ENCODE measurements at regions not wholly inside any gene's neighbourhood (a gene's known extent, or its start where the extent isn't known, plus 50 kb on each side); places are given as distances from the start of the nearest gene placed in this dataset.

DNA sequence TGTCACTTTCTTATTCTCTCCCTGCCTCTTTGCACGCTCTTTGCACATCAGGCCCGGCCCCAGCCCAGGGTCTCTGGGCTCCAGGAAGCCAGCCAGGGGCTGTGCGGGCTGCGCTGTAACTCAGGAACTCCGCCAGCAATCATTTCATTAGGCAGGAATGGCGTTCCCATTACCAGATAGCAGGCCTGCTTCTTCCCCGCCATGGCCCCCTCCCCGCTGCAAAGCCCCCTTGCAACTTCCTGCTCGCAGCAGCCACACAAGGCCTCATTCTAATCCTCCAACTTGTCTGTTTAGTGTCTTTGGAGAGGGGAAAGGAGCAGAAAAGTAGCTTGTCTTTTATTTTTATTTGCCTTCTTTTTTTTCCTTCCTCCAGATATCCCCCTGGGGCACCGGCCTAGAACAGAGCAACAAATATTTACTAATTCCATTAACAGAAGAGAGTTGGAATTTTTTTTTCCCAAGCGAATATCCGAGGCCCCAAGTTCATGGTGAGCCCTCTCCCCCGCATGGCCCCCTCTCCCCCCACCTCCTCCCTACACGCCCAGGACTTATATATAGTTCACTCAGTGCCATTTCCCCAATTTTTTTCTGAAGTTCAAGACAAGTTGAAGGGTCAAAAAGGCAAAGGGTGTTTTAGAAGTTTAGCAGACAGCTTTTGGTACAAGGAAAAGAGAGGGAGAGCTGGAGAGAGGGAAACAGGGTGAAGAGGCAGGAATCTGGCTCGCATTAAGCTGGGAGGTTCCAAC is 329.4 kb upstream of the TBX3 start:
- ATAC-seq: no peak
- no peaks in the 10 kb centered on the region for H3K4me1 ChIP-seq
- H3K9me3 ChIP-seq: no peaks in the 10 kb centered on the region
- intact Hi-C loops (cut with DNase I): no loop called here
- no peaks in the 10 kb centered on the region for H3K27me3 ChIP-seq
- 21 to 36% methylated on average over 15 of the region's 15 CpGs for WGBS, 2 donors
- H3K36me3 ChIP-seq (replicated peaks in 1 of 2; ENCODE audit: insufficient read depth in 1 of 2, low read depth in 2 of 2): no peaks in the 10 kb centered on the region
- peak in 1 of 4 donors; percentile 3 for DNase-seq
- TF ChIP-seq, protein P1, sequence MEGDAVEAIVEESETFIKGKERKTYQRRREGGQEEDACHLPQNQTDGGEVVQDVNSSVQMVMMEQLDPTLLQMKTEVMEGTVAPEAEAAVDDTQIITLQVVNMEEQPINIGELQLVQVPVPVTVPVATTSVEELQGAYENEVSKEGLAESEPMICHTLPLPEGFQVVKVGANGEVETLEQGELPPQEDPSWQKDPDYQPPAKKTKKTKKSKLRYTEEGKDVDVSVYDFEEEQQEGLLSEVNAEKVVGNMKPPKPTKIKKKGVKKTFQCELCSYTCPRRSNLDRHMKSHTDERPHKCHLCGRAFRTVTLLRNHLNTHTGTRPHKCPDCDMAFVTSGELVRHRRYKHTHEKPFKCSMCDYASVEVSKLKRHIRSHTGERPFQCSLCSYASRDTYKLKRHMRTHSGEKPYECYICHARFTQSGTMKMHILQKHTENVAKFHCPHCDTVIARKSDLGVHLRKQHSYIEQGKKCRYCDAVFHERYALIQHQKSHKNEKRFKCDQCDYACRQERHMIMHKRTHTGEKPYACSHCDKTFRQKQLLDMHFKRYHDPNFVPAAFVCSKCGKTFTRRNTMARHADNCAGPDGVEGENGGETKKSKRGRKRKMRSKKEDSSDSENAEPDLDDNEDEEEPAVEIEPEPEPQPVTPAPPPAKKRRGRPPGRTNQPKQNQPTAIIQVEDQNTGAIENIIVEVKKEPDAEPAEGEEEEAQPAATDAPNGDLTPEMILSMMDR (IDR thresholded peaks at IDR 0.05): no peak
- H3K27ac ChIP-seq: no peak overlapping the region
- H3K4me3 ChIP-seq: no peak overlapping the region

- H3K27me3 ChIP-seq: no peaks in the 10 kb centered on the region
- no peaks in the 10 kb centered on the region for H3K9me3 ChIP-seq
- ATAC-seq (no peak), DNase-seq (no peak)
- no peak overlapping the region for H3K4me3 ChIP-seq
- intact Hi-C loops (cut with DNase I): no loop called here
- WGBS, 2 donors: 47 to 68% methylated on average over 11 of the region's 11 CpGs
- no peaks in the 10 kb centered on the region for H3K36me3 ChIP-seq (replicated peaks in 1 of 2; ENCODE audit: insufficient read depth in 1 of 2, low read depth in 2 of 2)
- TF ChIP-seq, protein P1 (IDR thresholded peaks at IDR 0.05): no peak
- TF ChIP-seq POLR2A (IDR thresholded peaks at IDR 0.05): no peak
- no peak overlapping the region for H3K27ac ChIP-seq
- H3K4me1 ChIP-seq: no peaks in the 10 kb centered on the region
Observed at GRCh38 chr12:115012861-115013235, 328.9 kb upstream of the TBX3 start.

GRCh38 chr12:115011703-115012102 is 327.7 kb upstream of the TBX3 start:
- DNase-seq (no peak), ATAC-seq (no peak)
- H3K36me3 ChIP-seq (replicated peaks in 1 of 2; ENCODE audit: insufficient read depth in 1 of 2, low read depth in 2 of 2): no peaks in the 10 kb centered on the region
- no peaks in the 10 kb centered on the region for H3K4me1 ChIP-seq
- 59 to 68% methylated on average over 3 of the region's 3 CpGs for WGBS, 2 donors
- no peaks in the 10 kb centered on the region for H3K9me3 ChIP-seq
- no peaks in the 10 kb centered on the region for H3K27me3 ChIP-seq
- TF ChIP-seq POLR2A (IDR thresholded peaks at IDR 0.05): no peak
- TF ChIP-seq, protein P1 (IDR thresholded peaks at IDR 0.05): no peak
- intact Hi-C loops (cut with DNase I): no loop called here
- no peak overlapping the region for H3K4me3 ChIP-seq
- H3K27ac ChIP-seq: no peak overlapping the region

GRCh38 chr12:115010324-115010995 is 326.5 kb upstream of the TBX3 start:
- ATAC-seq (no peak), DNase-seq (no peak)
- no peaks in the 10 kb centered on the region for H3K27me3 ChIP-seq
- 85 to 95% methylated on average over 5 of the region's 5 CpGs for WGBS, 2 donors
- TF ChIP-seq, protein P1 (IDR thresholded peaks at IDR 0.05): no peak
- no peak for TF ChIP-seq POLR2A (IDR thresholded peaks at IDR 0.05)
- no peak overlapping the region for H3K27ac ChIP-seq
- intact Hi-C loops (cut with DNase I): no loop called here
- H3K4me1 ChIP-seq: no peaks in the 10 kb centered on the region
- no peaks in the 10 kb centered on the region for H3K9me3 ChIP-seq
- no peak overlapping the region for H3K4me3 ChIP-seq
- H3K36me3 ChIP-seq (replicated peaks in 1 of 2; ENCODE audit: insufficient read depth in 1 of 2, low read depth in 2 of 2): no peaks in the 10 kb centered on the region

DNA sequence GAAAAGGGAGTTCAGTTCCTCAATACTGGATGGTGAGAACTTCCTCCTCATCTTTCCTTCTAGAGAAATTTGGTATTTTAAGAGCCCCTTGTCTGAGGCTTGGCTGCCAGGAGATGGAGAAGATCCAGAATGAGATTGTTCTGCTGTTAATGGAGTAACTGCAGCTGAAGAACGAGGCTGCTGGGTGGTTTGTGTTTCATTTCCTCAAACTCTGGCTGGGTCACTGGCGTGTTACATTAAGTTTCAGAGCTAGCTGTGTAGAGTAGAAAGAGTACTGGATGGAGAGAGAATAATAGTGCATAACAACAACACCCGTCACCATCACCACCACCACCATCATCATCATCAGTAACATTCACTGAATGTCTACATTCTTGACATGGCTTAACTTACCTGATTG is 325.0 kb upstream of the TBX3 start:
- H3K9me3 ChIP-seq: no peaks in the 10 kb centered on the region
- no peaks in the 10 kb centered on the region for H3K27me3 ChIP-seq
- intact Hi-C loops (cut with DNase I): no loop called here
- no peak overlapping the region for H3K27ac ChIP-seq
- H3K4me1 ChIP-seq: no peaks in the 10 kb centered on the region
- H3K36me3 ChIP-seq (replicated peaks in 1 of 2; ENCODE audit: insufficient read depth in 1 of 2, low read depth in 2 of 2): no peaks in the 10 kb centered on the region
- TF ChIP-seq POLR2A (IDR thresholded peaks at IDR 0.05): no peak
- TF ChIP-seq, protein P1 (IDR thresholded peaks at IDR 0.05): no peak
- ATAC-seq (no peak), DNase-seq (no peak)
- no peak overlapping the region for H3K4me3 ChIP-seq
- WGBS, 2 donors: 57 to 64% methylated on average over 3 of the region's 3 CpGs
